ENCODE measurements at regions not wholly inside any gene's neighbourhood (a gene's known extent, or its start where the extent isn't known, plus 50 kb on each side); places are given as distances from the start of the nearest gene placed in this dataset.
"Not testable (repeated sequence)": the region's sequence is repeated elsewhere in the genome, so short reads cannot be mapped to it uniquely, and the experiment has no call there.

- H3K27ac ChIP-seq (ENCODE audit: control insufficient read depth, insufficient read depth); H3K4me1 ChIP-seq (ENCODE audit: control insufficient read depth, insufficient read depth, low read length); DNase-seq (ENCODE audit: low read depth, low spot score); RAD21 ChIA-PET (ENCODE audit: unreplicated experiment); H3K27me3 ChIP-seq (replicated peaks in 1 of 2; ENCODE audit: control insufficient read depth in 2 of 2, insufficient read depth in 2 of 2, low read length in 1 of 2); ATAC-seq; H4K20me1 ChIP-seq (ENCODE audit: control insufficient read depth, insufficient read depth); in situ Hi-C loops (cut with MboI); POLR2A ChIA-PET; SMC1A ChIA-PET (ENCODE audit: uncharacterized antibody, unreplicated experiment); intact Hi-C loops (cut with micrococcal nuclease; ENCODE audit: unreplicated experiment); CTCF ChIA-PET; H3K36me3 ChIP-seq (ENCODE audit: control insufficient read depth in 2 of 2, insufficient read depth in 2 of 2, low read length in 1 of 2); H2AFZ ChIP-seq (ENCODE audit: control insufficient read depth, low read depth, low read length); BruUV-seq (replicated peaks); FAIRE-seq; H3K4me3 ChIP-seq; H3K79me2 ChIP-seq (ENCODE audit: control insufficient read depth, insufficient read depth, low read length); H3K9me3 ChIP-seq (replicated peaks; ENCODE audit: control insufficient read depth, insufficient read depth, low read length); H3K9ac ChIP-seq (ENCODE audit: control insufficient read depth, insufficient read depth, low read length); H3K4me2 ChIP-seq (ENCODE audit: control insufficient read depth, insufficient read depth): not testable (repeated sequence)
- WGBS (ENCODE audit: insufficient coverage, insufficient replicate concordance, low lambda C conversion rate, missing lambda C conversion rate) = 85% methylated on average over 15 of the region's 15 CpGs
These were observed 195.5 kb downstream of the CRLF2 start for GRCh38 chrX:1016926-1017325.

- POLR2A ChIA-PET; BruUV-seq (replicated peaks); SMC1A ChIA-PET (ENCODE audit: uncharacterized antibody, unreplicated experiment); H3K27ac ChIP-seq (ENCODE audit: control insufficient read depth, insufficient read depth); H3K4me1 ChIP-seq (ENCODE audit: control insufficient read depth, insufficient read depth, low read length); RAD21 ChIA-PET (ENCODE audit: unreplicated experiment); H4K20me1 ChIP-seq (ENCODE audit: control insufficient read depth, insufficient read depth); intact Hi-C loops (cut with micrococcal nuclease; ENCODE audit: unreplicated experiment); H3K9ac ChIP-seq (ENCODE audit: control insufficient read depth, insufficient read depth, low read length); H2AFZ ChIP-seq (ENCODE audit: control insufficient read depth, low read depth, low read length); DNase-seq (ENCODE audit: low read depth, low spot score); CTCF ChIA-PET; H3K4me2 ChIP-seq (ENCODE audit: control insufficient read depth, insufficient read depth); in situ Hi-C loops (cut with MboI); FAIRE-seq; ATAC-seq; H3K9me3 ChIP-seq (replicated peaks; ENCODE audit: control insufficient read depth, insufficient read depth, low read length); H3K4me3 ChIP-seq; H3K27me3 ChIP-seq (replicated peaks in 1 of 2; ENCODE audit: control insufficient read depth in 2 of 2, insufficient read depth in 2 of 2, low read length in 1 of 2); H3K79me2 ChIP-seq (ENCODE audit: control insufficient read depth, insufficient read depth, low read length); H3K36me3 ChIP-seq (ENCODE audit: control insufficient read depth in 2 of 2, insufficient read depth in 2 of 2, low read length in 1 of 2): not testable (repeated sequence)
- 64% methylated on average over 11 of the region's 11 CpGs for WGBS (ENCODE audit: insufficient coverage, insufficient replicate concordance, low lambda C conversion rate, missing lambda C conversion rate)
These were observed 196.2 kb downstream of the CRLF2 start for GRCh38 chrX:1016281-1016680.

GRCh38 chrX:1012678-1013300 is 199.7 kb downstream of the CRLF2 start:
- Histone ChIP-seq H3K9ac (ENCODE audit: control insufficient read depth, insufficient read depth, low read length) (no peak overlapping the region), H3K4me1 (ENCODE audit: control insufficient read depth, insufficient read depth, low read length) (no peaks in the 10 kb centered on the region), H3K36me3 (ENCODE audit: control insufficient read depth in 2 of 2, insufficient read depth in 2 of 2, low read length in 1 of 2) (no peaks in the 10 kb centered on the region), H3K79me2 (ENCODE audit: control insufficient read depth, insufficient read depth, low read length) (no peaks in the 10 kb centered on the region), H3K27me3 (replicated peaks in 1 of 2; ENCODE audit: control insufficient read depth in 2 of 2, insufficient read depth in 2 of 2, low read length in 1 of 2) (no peaks in the 10 kb centered on the region), H3K27ac (ENCODE audit: control insufficient read depth, insufficient read depth) (no peak overlapping the region), H3K4me3 (no peak overlapping the region), H4K20me1 (ENCODE audit: control insufficient read depth, insufficient read depth) (no peaks in the 10 kb centered on the region), H3K9me3 (replicated peaks; ENCODE audit: control insufficient read depth, insufficient read depth, low read length) (no peaks in the 10 kb centered on the region), H2AFZ (ENCODE audit: control insufficient read depth, low read depth, low read length) (no peak overlapping the region), H3K4me2 (ENCODE audit: control insufficient read depth, insufficient read depth) (no peak overlapping the region)
- ChIA-PET CTCF (no interaction called here), POLR2A (no interaction called here), RAD21 (ENCODE audit: unreplicated experiment) (no interaction called here), SMC1A (ENCODE audit: uncharacterized antibody, unreplicated experiment) (no interaction called here)
- intact Hi-C loops (cut with micrococcal nuclease; ENCODE audit: unreplicated experiment) = no loop called here
- in situ Hi-C loops (cut with MboI) = no loop called here
- no peak for FAIRE-seq
- no TSS peak for BruUV-seq (replicated peaks)
- DNase-seq (ENCODE audit: low read depth, low spot score) = no peak
- WGBS (ENCODE audit: insufficient coverage, insufficient replicate concordance, low lambda C conversion rate, missing lambda C conversion rate) = 80% methylated on average over 16 of the region's 16 CpGs
- ATAC-seq = no peak
- TF ChIP-seq RB1 (IDR thresholded peaks at IDR 0.05; ENCODE audit: borderline replicate concordance) (no peak), SPI1 (IDR thresholded peaks at IDR 0.05; ENCODE audit: borderline replicate concordance, insufficient read depth, low read depth, low read length) (no peak), E4F1 (IDR thresholded peaks at IDR 0.05; ENCODE audit: borderline replicate concordance, partially characterized antibody) (no peak)
